ENCODE measurements at regions not wholly inside any gene's neighbourhood (a gene's known extent, or its start where the extent isn't known, plus 50 kb on each side); places are given as distances from the start of the nearest gene placed in this dataset.
"Not testable (repeated sequence)": the region's sequence is repeated elsewhere in the genome, so short reads cannot be mapped to it uniquely, and the experiment has no call there.

- H3K27ac ChIP-seq (ENCODE audit: low read depth, low read length); H3K36me3 ChIP-seq (ENCODE audit: control insufficient read depth, insufficient read depth, low read length); H3K4me1 ChIP-seq (ENCODE audit: control insufficient read depth, insufficient read depth, low read length); H3K9ac ChIP-seq (ENCODE audit: low read length); H3K9me3 ChIP-seq (ENCODE audit: control insufficient read depth, insufficient read depth, low read depth, low read length): not testable (repeated sequence)
- Histone ChIP-seq H3K27me3 (ENCODE audit: control insufficient read depth, insufficient read depth, low read length) (peaks cover 97% of the 10 kb centered on the region), H3K4me3 (ENCODE audit: low read depth, low read length) (peak overlapping the region; percentile 47)
These were observed 54.6 kb upstream of the CEACAM21 start for GRCh38 chr19:41521138-41521930.

- no peaks in the 10 kb centered on the region for H3K4me1 ChIP-seq (ENCODE audit: control insufficient read depth, insufficient read depth, low read length)
- no peak overlapping the region for H3K27ac ChIP-seq (ENCODE audit: low read depth, low read length)
- H3K9ac ChIP-seq (ENCODE audit: low read length), result no peak overlapping the region
- H3K4me3 ChIP-seq (ENCODE audit: low read depth, low read length), result peak overlapping the region; percentile 47
- H3K27me3 ChIP-seq (ENCODE audit: control insufficient read depth, insufficient read depth, low read length), result peaks cover 90% of the 10 kb centered on the region
- H3K9me3 ChIP-seq (ENCODE audit: control insufficient read depth, insufficient read depth, low read depth, low read length), result no peaks in the 10 kb centered on the region
- H3K36me3 ChIP-seq (ENCODE audit: control insufficient read depth, insufficient read depth, low read length), result no peaks in the 10 kb centered on the region
These were observed 53.9 kb upstream of the CEACAM21 start for GRCh38 chr19:41521931-41522555.

- Histone ChIP-seq H3K4me1 (ENCODE audit: control insufficient read depth, insufficient read depth, low read length) (no peaks in the 10 kb centered on the region), H3K27me3 (ENCODE audit: control insufficient read depth, insufficient read depth, low read length) (peaks cover 78% of the 10 kb centered on the region), H3K9ac (ENCODE audit: low read length) (no peak overlapping the region), H3K36me3 (ENCODE audit: control insufficient read depth, insufficient read depth, low read length) (no peaks in the 10 kb centered on the region), H3K4me3 (ENCODE audit: low read depth, low read length) (no peak overlapping the region), H3K27ac (ENCODE audit: low read depth, low read length) (no peak overlapping the region), H3K9me3 (ENCODE audit: control insufficient read depth, insufficient read depth, low read depth, low read length) (0 out of 2 replicates have a peak, but pooled peaks cover 3% of the 10 kb centered on the region)
These were observed 50.0 kb upstream of the CEACAM21 start for GRCh38 chr19:41525989-41526388.
